SH-SY5Y (cell line): ENCODE measurements at regions not wholly inside any gene's neighbourhood (a gene's known extent, or its start where the extent isn't known, plus 50 kb on each side); places are given as distances from the start of the nearest gene placed in this dataset.

Experiments used
- GATA2 ChIP-seq: IDR thresholded peaks from 2 replicates; pipeline ENCODE4 v1.6.1; 2011; ENCODE audit warnings: mild to moderate bottlenecking, low read depth, low read length
- GATA3 ChIP-seq: IDR thresholded peaks from 2 replicates; pipeline ENCODE4 v1.6.1; 2011; ENCODE audit warnings: low read depth, mild to moderate bottlenecking, low read length, moderate library complexity

DNA sequence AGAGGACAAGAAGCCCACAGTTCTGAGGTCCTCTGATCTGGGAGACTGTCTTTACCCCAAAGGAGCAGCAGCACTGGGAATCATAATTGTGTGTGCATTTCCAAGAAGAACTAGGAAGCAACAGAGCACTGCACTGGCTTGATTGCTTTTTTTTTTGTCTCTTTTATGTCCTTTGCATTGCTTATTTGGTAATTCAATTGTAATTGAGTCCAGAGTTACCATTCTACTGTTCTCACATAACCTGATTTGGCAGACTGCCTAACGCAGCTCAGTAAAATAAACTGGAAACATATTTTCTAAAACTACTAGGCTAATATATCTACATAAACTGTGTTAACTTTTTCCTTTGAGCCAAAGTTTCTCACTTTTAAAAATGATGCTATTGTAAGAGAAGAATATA, 190.3 kb upstream of the SLC8A1 start:
- TF ChIP-seq GATA2 (no peak), GATA3 (no peak)
